ENCODE measurements at regions not wholly inside any gene's neighbourhood (a gene's known extent, or its start where the extent isn't known, plus 50 kb on each side); places are given as distances from the start of the nearest gene placed in this dataset.

- H3K4me3 ChIP-seq (ENCODE audit: low read length) = no peak overlapping the region
- H3K27me3 ChIP-seq (ENCODE audit: control insufficient read depth, insufficient read depth, low read length) = no peaks in the 10 kb centered on the region
- no peaks in the 10 kb centered on the region for H3K4me1 Mint-ChIP-seq
- H3K4me3 Mint-ChIP-seq = no peak overlapping the region
- peaks cover 2 to 7% of the 10 kb centered on the region in 2 donors for H3K9me3 Mint-ChIP-seq
- H3K27ac Mint-ChIP-seq = no peak overlapping the region
- H3K36me3 Mint-ChIP-seq = no peaks in the 10 kb centered on the region
- WGBS (ENCODE audit: insufficient coverage) = 100% methylated on average over 1 of the region's 1 CpG
- intact Hi-C loops (cut with micrococcal nuclease) = no loop called here
- no peak overlapping the region for H3K27ac ChIP-seq (ENCODE audit: low read length)
- TF ChIP-seq CTCF (IDR thresholded peaks at IDR 0.05) = no peak
- DNase-seq = no peak
- H3K27me3 Mint-ChIP-seq (ENCODE audit: low read depth in 2 of 2) = no peaks in the 10 kb centered on the region
- no peak for ATAC-seq
- H3K36me3 ChIP-seq (ENCODE audit: control insufficient read depth, insufficient read depth, low read length) = no peaks in the 10 kb centered on the region
- H3K4me1 ChIP-seq (ENCODE audit: control insufficient read depth, insufficient read depth, low read length) = no peaks in the 10 kb centered on the region
- no peaks in the 10 kb centered on the region for H3K9me3 ChIP-seq (ENCODE audit: control insufficient read depth, insufficient read depth, low read length)
Observed at GRCh38 chr12:58557661-58558060, 362.6 kb downstream of the LRIG3 start.

DNA sequence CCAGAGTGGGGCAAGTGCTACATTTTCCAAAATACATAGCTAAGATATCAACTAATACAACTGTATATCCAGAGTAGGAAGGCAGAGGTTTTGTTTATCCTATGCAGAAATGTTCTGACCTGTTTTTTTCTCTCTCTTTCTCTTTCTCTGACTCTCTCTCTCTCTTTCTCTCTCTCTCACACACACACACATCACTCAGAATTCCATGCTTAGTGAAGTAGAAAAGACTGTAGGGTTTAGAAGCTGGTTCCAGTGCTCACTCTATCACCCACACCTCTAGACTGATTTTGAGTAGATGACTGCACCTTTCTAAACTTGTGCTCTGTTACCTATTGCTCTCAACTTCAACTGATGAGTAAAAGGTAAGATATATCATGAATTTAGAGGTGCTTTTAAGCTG, 356.7 kb downstream of the LRIG3 start:
- intact Hi-C loops (cut with micrococcal nuclease) = no loop called here
- Histone ChIP-seq H3K4me1 (ENCODE audit: control insufficient read depth, insufficient read depth, low read length) (no peaks in the 10 kb centered on the region), H3K27me3 (ENCODE audit: control insufficient read depth, insufficient read depth, low read length) (no peaks in the 10 kb centered on the region), H3K4me3 (ENCODE audit: low read length) (no peak overlapping the region), H3K36me3 (ENCODE audit: control insufficient read depth, insufficient read depth, low read length) (no peaks in the 10 kb centered on the region), H3K9me3 (ENCODE audit: control insufficient read depth, insufficient read depth, low read length) (no peaks in the 10 kb centered on the region), H3K27ac (ENCODE audit: low read length) (no peak overlapping the region)
- ATAC-seq (no peak), DNase-seq (no peak)
- no peaks in the 10 kb centered on the region for H3K27me3 Mint-ChIP-seq (ENCODE audit: low read depth in 2 of 2)
- H3K27ac Mint-ChIP-seq = no peak overlapping the region
- no peaks in the 10 kb centered on the region for H3K4me1 Mint-ChIP-seq
- no peak for TF ChIP-seq CTCF (IDR thresholded peaks at IDR 0.05)
- peaks cover 5 to 10% of the 10 kb centered on the region in 2 donors for H3K9me3 Mint-ChIP-seq
- H3K4me3 Mint-ChIP-seq = no peak overlapping the region
- no peaks in the 10 kb centered on the region for H3K36me3 Mint-ChIP-seq

DNA sequence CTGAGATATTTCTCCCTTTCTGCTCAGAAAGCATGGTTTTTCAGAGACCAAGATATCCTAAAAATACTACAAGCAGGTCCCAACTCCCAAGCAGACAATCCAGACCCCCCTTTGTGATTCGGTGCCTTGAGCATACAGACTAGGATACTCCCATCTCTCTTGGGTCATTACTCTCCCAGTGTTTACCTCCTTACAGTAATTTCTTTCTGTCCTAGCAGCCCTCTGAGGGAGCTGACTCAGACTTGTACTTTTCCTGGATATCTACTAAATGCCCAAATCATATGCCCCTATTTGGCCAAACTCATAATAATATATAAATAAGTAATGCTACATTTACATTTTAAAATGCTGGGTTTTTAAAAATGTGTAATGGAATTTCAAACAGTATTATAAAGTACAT, 355.6 kb downstream of the LRIG3 start:
- DNase-seq (no peak), ATAC-seq (no peak)
- H3K27me3 ChIP-seq (ENCODE audit: control insufficient read depth, insufficient read depth, low read length) = no peaks in the 10 kb centered on the region
- H3K27ac ChIP-seq (ENCODE audit: low read length) = no peak overlapping the region
- no peaks in the 10 kb centered on the region for H3K9me3 ChIP-seq (ENCODE audit: control insufficient read depth, insufficient read depth, low read length)
- intact Hi-C loops (cut with micrococcal nuclease) = no loop called here
- Mint-ChIP-seq H3K27ac (no peak overlapping the region), H3K27me3 (ENCODE audit: low read depth in 2 of 2) (no peaks in the 10 kb centered on the region), H3K9me3 (peaks cover 4 to 5% of the 10 kb centered on the region in 2 donors), H3K4me3 (no peak overlapping the region), H3K36me3 (no peaks in the 10 kb centered on the region), H3K4me1 (no peaks in the 10 kb centered on the region)
- no peak for TF ChIP-seq CTCF (IDR thresholded peaks at IDR 0.05)
- WGBS (ENCODE audit: insufficient coverage) = 96% methylated on average over 1 of the region's 1 CpG
- no peaks in the 10 kb centered on the region for H3K4me1 ChIP-seq (ENCODE audit: control insufficient read depth, insufficient read depth, low read length)
- no peak overlapping the region for H3K4me3 ChIP-seq (ENCODE audit: low read length)
- no peaks in the 10 kb centered on the region for H3K36me3 ChIP-seq (ENCODE audit: control insufficient read depth, insufficient read depth, low read length)

DNA sequence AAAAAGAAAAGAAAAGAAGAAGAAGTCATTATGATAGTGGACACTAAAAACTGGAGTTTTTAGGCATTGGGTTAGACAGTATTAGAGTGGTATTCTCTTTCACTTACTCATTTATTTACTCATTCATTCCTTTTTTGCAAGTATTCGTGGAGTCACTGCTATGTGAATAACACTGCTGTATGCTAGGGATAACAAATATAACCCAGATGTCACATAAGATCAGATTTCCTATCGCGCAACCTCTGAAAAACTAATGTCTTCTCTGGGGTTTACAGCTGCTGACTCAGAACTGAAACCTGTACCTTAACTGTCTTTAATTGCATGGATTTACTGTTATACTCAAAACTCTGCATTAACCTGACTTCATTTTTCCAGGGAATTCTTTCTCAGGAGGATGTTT, 353.7 kb downstream of the LRIG3 start:
- H3K27me3 ChIP-seq (ENCODE audit: control insufficient read depth, insufficient read depth, low read length) = no peaks in the 10 kb centered on the region
- no peak overlapping the region for H3K27ac ChIP-seq (ENCODE audit: low read length)
- TF ChIP-seq CTCF (IDR thresholded peaks at IDR 0.05) = no peak
- H3K36me3 ChIP-seq (ENCODE audit: control insufficient read depth, insufficient read depth, low read length) = no peaks in the 10 kb centered on the region
- H3K4me1 ChIP-seq (ENCODE audit: control insufficient read depth, insufficient read depth, low read length) = no peaks in the 10 kb centered on the region
- Mint-ChIP-seq H3K36me3 (no peaks in the 10 kb centered on the region), H3K27me3 (ENCODE audit: low read depth in 2 of 2) (no peaks in the 10 kb centered on the region), H3K9me3 (peaks cover 5 to 9% of the 10 kb centered on the region in 2 donors), H3K4me1 (no peaks in the 10 kb centered on the region), H3K4me3 (no peak overlapping the region), H3K27ac (no peak overlapping the region)
- no peaks in the 10 kb centered on the region for H3K9me3 ChIP-seq (ENCODE audit: control insufficient read depth, insufficient read depth, low read length)
- no peak for DNase-seq
- H3K4me3 ChIP-seq (ENCODE audit: low read length) = no peak overlapping the region
- intact Hi-C loops (cut with micrococcal nuclease) = no loop called here
- 88% methylated on average over 3 of the region's 3 CpGs for WGBS (ENCODE audit: insufficient coverage)
- no peak for ATAC-seq

All from natural killer cell (primary cell).